ENCODE measurements at regions not wholly inside any gene's neighbourhood (a gene's known extent, or its start where the extent isn't known, plus 50 kb on each side); places are given as distances from the start of the nearest gene placed in this dataset.
A peak's percentile ranks its signal among the peaks of the same experiment; 100 is the strongest.

- DNase-seq: no peak
Observed at GRCh38 chr1:228979325-228979699, 244.0 kb downstream of the RHOU start.

- no peak for DNase-seq
Observed at GRCh38 chr1:228979774-228980173, 244.5 kb downstream of the RHOU start.

GRCh38 chr1:228980232-228980937, 245.1 kb downstream of the RHOU start:
- no peak for DNase-seq

GRCh38 chr1:228982637-228983036, 247.4 kb downstream of the RHOU start:
- no peak for DNase-seq

- no peak for DNase-seq
Observed at GRCh38 chr1:228983231-228983660, 248.0 kb downstream of the RHOU start.

- DNase-seq: no peak
Observed at GRCh38 chr1:228983661-228984060, 248.4 kb downstream of the RHOU start.

- DNase-seq: no peak
Observed at GRCh38 chr1:228984107-228984506, 248.8 kb downstream of the RHOU start.

GRCh38 chr1:228984646-228985631, 249.7 kb downstream of the RHOU start:
- no peak for DNase-seq

- no peak for DNase-seq
Observed at GRCh38 chr1:228985661-228986060, 250.4 kb downstream of the RHOU start.

- DNase-seq: no peak
Observed at GRCh38 chr1:228986093-228986904, 251.0 kb downstream of the RHOU start.

GRCh38 chr1:228987286-228987685, 252.0 kb downstream of the RHOU start:
- no peak for DNase-seq

GRCh38 chr1:228987736-228988506, 252.6 kb downstream of the RHOU start:
- peak; percentile 6 for DNase-seq

- peak; percentile 3 for DNase-seq
Observed at GRCh38 chr1:228988664-228989063, 253.4 kb downstream of the RHOU start.

- DNase-seq: peak; percentile 6
Observed at GRCh38 chr1:228989176-228989575, 253.9 kb downstream of the RHOU start.

- DNase-seq: no peak
Observed at GRCh38 chr1:228989676-228989991, 254.4 kb downstream of the RHOU start.

- no peak for DNase-seq
Observed at GRCh38 chr1:228989992-228990827, 254.9 kb downstream of the RHOU start.

- DNase-seq: no peak
Observed at GRCh38 chr1:228990906-228991569, 255.8 kb downstream of the RHOU start.

- no peak for DNase-seq
Observed at GRCh38 chr1:228992044-228992443, 256.8 kb downstream of the RHOU start.

GRCh38 chr1:228992907-228993535, 257.7 kb downstream of the RHOU start:
- DNase-seq: no peak
